Keratinocyte (primary cell): ENCODE measurements at regions not wholly inside any gene's neighbourhood (a gene's known extent, or its start where the extent isn't known, plus 50 kb on each side); places are given as distances from the start of the nearest gene placed in this dataset.

Experiments
- DNase-seq: peaks from one replicate; pipeline ENCODE4 v3.0.0-alpha.2; 2011; ENCODE audit warnings: low read depth, missing footprints, low spot score
- FAIRE-seq: peaks from 2 replicates; lab custom pipeline; 2011; peaks lifted over from hg19 to GRCh38; lab: Jason Lieb, UNC
- H2AFZ ChIP-seq: 2 replicates; pipeline ENCODE4 v1.6.0; 2012; ENCODE audit warnings: low read length, control low read depth, inconsistent platforms; ENCODE audit not compliant: control insufficient read depth
- H3K27ac ChIP-seq: 2 replicates; pipeline ENCODE4 v1.5.1; 2011; ENCODE audit warnings: low read length; ENCODE audit not compliant: control insufficient read depth, insufficient read depth
- H3K27me3 ChIP-seq: 3 replicates; pipeline ENCODE4 v1.6.0; 2011; ENCODE audit warnings: low read length; ENCODE audit not compliant: control insufficient read depth, insufficient read depth; ENCODE audit errors: extremely low read depth
- H3K36me3 ChIP-seq, 2 experiments: 2 replicates in 1 of 2; 3 replicates in 1 of 2; pipeline ENCODE4 v1.5.1; 2011; ENCODE audit warnings: low read length in 2 of 2, mild to moderate bottlenecking in 1 of 2; ENCODE audit not compliant: control insufficient read depth in 2 of 2, insufficient read depth in 2 of 2; ENCODE audit errors: extremely low read depth in 1 of 2
- H3K4me1 ChIP-seq: 3 replicates; pipeline ENCODE4 v1.5.1; 2011; ENCODE audit warnings: low read length; ENCODE audit not compliant: control insufficient read depth, insufficient read depth; ENCODE audit errors: extremely low read depth
- H3K4me2 ChIP-seq: 3 replicates; pipeline ENCODE4 v1.6.0; 2011; ENCODE audit warnings: low read depth, low read length; ENCODE audit not compliant: control insufficient read depth, insufficient read depth; ENCODE audit errors: extremely low read depth
- H3K4me3 ChIP-seq, 3 experiments: fragments of 200-600 bp in 1 of 3; sonication (generic) in 1 of 3; 2 replicates in 2 of 3; 3 replicates in 1 of 3; pipeline ENCODE4 v1.5.1; 2011 to 2016; ENCODE audit warnings: low read length in 3 of 3, mild to moderate bottlenecking in 3 of 3, control low read depth in 2 of 3, inconsistent platforms in 1 of 3, low read depth in 1 of 3, mixed read lengths in 1 of 3, mixed run types in 1 of 3, moderate library complexity in 1 of 3; ENCODE audit not compliant: control insufficient read depth in 2 of 3, insufficient read depth in 2 of 3; ENCODE audit errors: extremely low read depth in 1 of 3
- H3K79me2 ChIP-seq: 2 replicates; pipeline ENCODE4 v1.6.0; 2012; ENCODE audit warnings: low read length; ENCODE audit not compliant: control insufficient read depth, insufficient read depth
- H3K9ac ChIP-seq: 3 replicates; pipeline ENCODE4 v1.6.0; 2011; ENCODE audit warnings: low read length; ENCODE audit not compliant: control insufficient read depth, insufficient read depth; ENCODE audit errors: extremely low read depth
- H3K9me1 ChIP-seq: 3 replicates; pipeline ENCODE4 v1.6.0; 2011; ENCODE audit warnings: low read length; ENCODE audit not compliant: control insufficient read depth, insufficient read depth; ENCODE audit errors: extremely low read depth
- H3K9me3 ChIP-seq: 2 replicates; pipeline ENCODE4 v1.5.1; 2012; ENCODE audit warnings: low read depth, low read length; ENCODE audit not compliant: control insufficient read depth
- H4K20me1 ChIP-seq: 3 replicates; pipeline ENCODE4 v1.6.0; 2011; ENCODE audit warnings: low read length; ENCODE audit not compliant: control insufficient read depth, insufficient read depth; ENCODE audit errors: extremely low read depth
- EZH2 ChIP-seq: IDR thresholded peaks from one replicate; pipeline ENCODE4 v1.6.1; 2012; ENCODE audit warnings: inconsistent platforms, mild to moderate bottlenecking, low read length, moderate library complexity
- dilution Hi-C: fragments of 300-500 bp; cut with MboI; formaldehyde crosslinking; loops from one replicate; pipeline ENCODE4 v1.7.0; 2020; ENCODE audit warnings: low sequenced_read_pairs; ENCODE audit not compliant: extremely low pct_ligation_motif_present
- TF ChIP-seq, protein P1 (sequence below), 3 experiments: IDR thresholded peaks in 1 of 3; conservative IDR thresholded peaks in 1 of 3; optimal IDR thresholded peaks in 1 of 3; 2 replicates in 2 of 3; 3 replicates in 1 of 3; pipeline versions ENCODE3 to v1.5.1; 2011; ENCODE audit warnings: low read length in 3 of 3, mild to moderate bottlenecking in 3 of 3, moderate library complexity in 2 of 3, control low read depth in 1 of 3, inconsistent platforms in 1 of 3; ENCODE audit not compliant: insufficient read depth in 2 of 3; ENCODE audit errors: extremely low read depth in 1 of 3

DNA sequence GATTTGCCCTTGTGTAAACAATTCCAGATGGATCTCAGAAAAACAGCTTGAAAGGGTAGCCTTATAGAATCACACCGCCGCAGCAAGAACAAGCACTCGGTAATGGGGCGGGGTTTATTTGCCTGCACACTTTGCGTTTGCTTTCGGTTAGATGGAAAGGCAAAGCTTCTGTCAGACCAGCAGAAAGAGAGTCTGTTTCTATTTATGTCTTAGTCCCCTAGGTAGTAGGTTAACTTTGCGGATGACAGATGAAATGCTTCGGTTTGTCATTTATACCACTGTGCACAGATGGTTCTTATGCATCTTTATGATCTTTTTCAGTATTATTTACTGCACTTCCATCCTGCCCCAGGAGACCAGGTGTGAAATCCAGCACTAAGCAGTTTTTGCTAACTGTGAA lies 62.2 kb downstream of the PYDC2 start:
- no peaks in the 10 kb centered on the region for H3K27me3 ChIP-seq
- no peak overlapping the region for H2AFZ ChIP-seq
- H3K9me1 ChIP-seq, result no peaks in the 10 kb centered on the region
- no peak for FAIRE-seq
- no peak for TF ChIP-seq EZH2
- TF ChIP-seq, protein P1, sequence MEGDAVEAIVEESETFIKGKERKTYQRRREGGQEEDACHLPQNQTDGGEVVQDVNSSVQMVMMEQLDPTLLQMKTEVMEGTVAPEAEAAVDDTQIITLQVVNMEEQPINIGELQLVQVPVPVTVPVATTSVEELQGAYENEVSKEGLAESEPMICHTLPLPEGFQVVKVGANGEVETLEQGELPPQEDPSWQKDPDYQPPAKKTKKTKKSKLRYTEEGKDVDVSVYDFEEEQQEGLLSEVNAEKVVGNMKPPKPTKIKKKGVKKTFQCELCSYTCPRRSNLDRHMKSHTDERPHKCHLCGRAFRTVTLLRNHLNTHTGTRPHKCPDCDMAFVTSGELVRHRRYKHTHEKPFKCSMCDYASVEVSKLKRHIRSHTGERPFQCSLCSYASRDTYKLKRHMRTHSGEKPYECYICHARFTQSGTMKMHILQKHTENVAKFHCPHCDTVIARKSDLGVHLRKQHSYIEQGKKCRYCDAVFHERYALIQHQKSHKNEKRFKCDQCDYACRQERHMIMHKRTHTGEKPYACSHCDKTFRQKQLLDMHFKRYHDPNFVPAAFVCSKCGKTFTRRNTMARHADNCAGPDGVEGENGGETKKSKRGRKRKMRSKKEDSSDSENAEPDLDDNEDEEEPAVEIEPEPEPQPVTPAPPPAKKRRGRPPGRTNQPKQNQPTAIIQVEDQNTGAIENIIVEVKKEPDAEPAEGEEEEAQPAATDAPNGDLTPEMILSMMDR (optimal IDR thresholded peaks at IDR 0.05 in 1 of 3, IDR thresholded peaks at IDR 0.05 in 1 of 3, conservative IDR thresholded peaks at IDR 0.05 in 1 of 3; ENCODE audit: extremely low read depth in 1 of 3, insufficient read depth in 2 of 3, low read length in 3 of 3), result no peak
- no peak for DNase-seq
- no peak overlapping the region for H3K9ac ChIP-seq
- H3K27ac ChIP-seq, result no peak overlapping the region
- H3K36me3 ChIP-seq, result no peaks in the 10 kb centered on the region
- H3K4me1 ChIP-seq, result no peaks in the 10 kb centered on the region
- H3K4me2 ChIP-seq, result no peak overlapping the region
- H3K9me3 ChIP-seq, result no peaks in the 10 kb centered on the region
- H3K4me3 ChIP-seq, result no peak overlapping the region
- H3K79me2 ChIP-seq, result no peaks in the 10 kb centered on the region
- H4K20me1 ChIP-seq, result no peaks in the 10 kb centered on the region
- dilution Hi-C loops, result no loop called here

DNA sequence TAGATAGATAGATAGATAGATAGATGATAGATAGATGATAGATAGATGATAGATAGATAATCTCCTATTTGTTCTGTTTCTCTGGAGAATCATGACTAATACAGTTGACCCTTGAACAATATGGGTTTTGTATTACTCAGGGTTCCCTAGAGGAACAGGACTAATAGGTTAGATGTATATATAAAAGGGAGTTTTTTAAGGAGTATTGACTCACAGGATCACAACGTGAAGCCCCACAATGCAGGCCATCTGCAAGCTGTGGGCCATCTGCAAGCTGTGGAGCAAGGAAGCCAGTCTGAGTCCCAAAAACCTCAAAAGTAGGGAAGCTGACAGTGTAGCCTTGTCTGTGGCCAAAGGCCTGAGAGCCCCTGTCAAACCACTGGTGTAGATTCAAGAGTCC lies 67.6 kb downstream of the PYDC2 start:
- Histone ChIP-seq H3K4me3 (no peak overlapping the region), H3K27ac (no peak overlapping the region), H3K4me2 (no peak overlapping the region), H4K20me1 (no peaks in the 10 kb centered on the region), H3K9ac (no peak overlapping the region), H3K79me2 (no peaks in the 10 kb centered on the region), H3K36me3 (no peaks in the 10 kb centered on the region), H3K9me1 (no peaks in the 10 kb centered on the region), H3K4me1 (no peaks in the 10 kb centered on the region), H3K27me3 (no peaks in the 10 kb centered on the region), H3K9me3 (no peaks in the 10 kb centered on the region), H2AFZ (no peak overlapping the region)
- FAIRE-seq, result no peak
- no peak for DNase-seq
- dilution Hi-C loops, result no loop called here
- TF ChIP-seq EZH2, result no peak
- TF ChIP-seq, protein P1 (optimal IDR thresholded peaks at IDR 0.05 in 1 of 3, IDR thresholded peaks at IDR 0.05 in 1 of 3, conservative IDR thresholded peaks at IDR 0.05 in 1 of 3; ENCODE audit: extremely low read depth in 1 of 3, insufficient read depth in 2 of 3, low read length in 3 of 3), result no peak
